ENCODE measurements at regions not wholly inside any gene's neighbourhood (a gene's known extent, or its start where the extent isn't known, plus 50 kb on each side); places are given as distances from the start of the nearest gene placed in this dataset.
"Not testable (repeated sequence)": the region's sequence is repeated elsewhere in the genome, so short reads cannot be mapped to it uniquely, and the experiment has no call there.

GRCh38 chr13:107926515-107926914 is 288.8 kb downstream of the LIG4 start:
- DNase-seq (ENCODE audit: low read depth in 2 of 2) = not testable (repeated sequence)

- DNase-seq (ENCODE audit: low read depth in 2 of 2) = not testable (repeated sequence)
Measured at GRCh38 chr13:107916902-107917301, 298.4 kb downstream of the LIG4 start.

DNA sequence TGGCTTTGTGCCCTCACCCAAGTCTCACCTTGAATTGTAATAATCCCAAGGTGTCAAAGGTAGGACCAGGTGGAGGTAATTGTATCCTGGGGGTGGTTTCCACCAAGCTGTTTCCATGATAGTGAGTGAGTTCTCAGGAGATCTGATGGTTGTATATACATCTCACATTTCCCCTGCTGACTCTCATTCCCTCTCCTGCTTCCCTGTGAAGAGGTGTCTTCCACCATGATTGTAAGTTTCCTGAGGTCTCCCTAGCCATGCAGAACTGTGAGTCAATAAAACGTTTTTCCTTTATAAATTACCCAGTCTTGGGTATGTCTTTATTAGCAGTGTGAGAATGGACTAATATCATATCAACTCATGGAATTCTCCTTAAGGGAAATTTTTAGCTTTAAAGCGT is 302.6 kb downstream of the LIG4 start:
- DNase-seq (ENCODE audit: low read depth in 2 of 2) = no peak

GRCh38 chr13:107907065-107907805 is 308.1 kb downstream of the LIG4 start:
- no peak for DNase-seq (ENCODE audit: low read depth in 2 of 2)

- DNase-seq (ENCODE audit: low read depth in 2 of 2) = no peak
Measured at GRCh38 chr13:107906131-107906530, 309.2 kb downstream of the LIG4 start.

GRCh38 chr13:107901996-107902562 is 313.3 kb downstream of the LIG4 start:
- DNase-seq (ENCODE audit: low read depth in 2 of 2) = no peak

GRCh38 chr13:107901230-107901629 is 314.1 kb downstream of the LIG4 start:
- no peak for DNase-seq (ENCODE audit: low read depth in 2 of 2)

GRCh38 chr13:107900775-107901174 is 314.6 kb downstream of the LIG4 start:
- DNase-seq (ENCODE audit: low read depth in 2 of 2) = no peak

- DNase-seq (ENCODE audit: low read depth in 2 of 2) = no peak
Measured at GRCh38 chr13:107886118-107886517, 329.2 kb downstream of the LIG4 start.

- DNase-seq (ENCODE audit: low read depth in 2 of 2) = no peak
Measured at GRCh38 chr13:107884564-107884963, 330.8 kb downstream of the LIG4 start.

DNA sequence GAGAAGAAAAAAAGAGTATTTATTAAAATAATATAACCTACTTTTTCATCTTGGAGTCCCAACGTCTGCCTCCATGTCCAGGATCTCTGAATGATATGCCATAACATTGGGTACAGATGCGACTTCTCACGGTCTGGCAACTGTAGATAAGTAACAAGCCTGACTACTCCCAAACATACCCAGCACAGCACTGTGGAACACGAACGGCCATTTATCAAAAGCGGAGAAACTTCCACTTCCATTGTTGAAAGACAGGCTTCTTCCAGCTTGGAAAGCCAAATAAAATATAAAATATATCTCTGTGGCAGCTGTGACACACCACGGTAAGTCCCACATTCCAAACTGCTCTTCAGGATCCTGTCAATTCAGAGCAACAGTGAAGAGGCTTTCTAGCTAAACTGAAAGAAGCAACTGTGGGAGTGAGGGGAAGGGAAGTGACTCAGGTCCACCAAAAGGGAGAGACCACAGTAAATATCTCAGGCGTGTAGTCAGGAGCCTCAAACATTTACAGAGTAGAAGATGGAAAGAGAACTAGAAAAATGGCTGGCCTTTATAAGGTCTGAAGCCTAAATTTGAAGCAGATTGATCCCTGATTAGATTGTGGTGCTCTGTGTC is 331.7 kb downstream of the LIG4 start:
- no peak for DNase-seq (ENCODE audit: low read depth in 2 of 2)

GRCh38 chr13:107882708-107883560 is 332.4 kb downstream of the LIG4 start:
- no peak for DNase-seq (ENCODE audit: low read depth in 2 of 2)

DNA sequence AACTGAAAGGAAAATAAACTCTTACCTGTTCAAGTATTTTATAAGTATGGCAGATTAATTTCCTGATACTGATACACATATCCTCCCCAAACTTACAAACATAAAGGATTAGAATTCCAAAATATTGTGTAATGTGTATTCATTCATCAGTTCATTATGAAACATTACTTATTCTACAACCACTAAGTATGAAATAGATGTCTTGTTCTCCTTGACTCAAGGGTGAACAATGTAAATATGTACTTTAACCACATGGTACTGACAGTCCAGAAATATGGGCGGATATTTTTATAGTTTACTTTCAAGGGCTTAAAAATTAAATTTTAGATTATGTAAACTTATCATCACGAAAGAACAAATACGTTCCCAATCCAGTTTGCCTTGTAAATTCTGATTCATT is 334.0 kb downstream of the LIG4 start:
- DNase-seq (ENCODE audit: low read depth in 2 of 2) = no peak

DNA sequence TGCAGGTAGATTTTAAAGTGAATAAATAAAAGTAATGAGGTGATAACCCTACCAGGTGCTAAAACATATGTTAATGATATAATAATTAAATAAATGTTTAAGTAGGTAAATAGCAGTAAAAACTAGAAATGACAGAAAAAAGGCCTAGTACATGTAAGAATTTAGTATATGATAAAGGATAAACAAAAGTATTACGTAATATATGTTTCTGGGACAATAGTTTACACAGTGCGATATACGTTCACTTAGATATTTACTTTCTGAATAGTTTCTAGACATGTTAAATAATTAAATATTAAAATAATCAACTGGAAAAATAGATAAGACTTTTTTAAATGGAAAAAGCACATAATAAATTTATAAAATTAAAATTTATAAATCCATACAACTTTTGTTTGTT is 340.9 kb downstream of the LIG4 start:
- no peak for DNase-seq (ENCODE audit: low read depth in 2 of 2)

- DNase-seq (ENCODE audit: low read depth in 2 of 2) = no peak
Measured at GRCh38 chr13:107873926-107874325, 341.4 kb downstream of the LIG4 start.

DNA sequence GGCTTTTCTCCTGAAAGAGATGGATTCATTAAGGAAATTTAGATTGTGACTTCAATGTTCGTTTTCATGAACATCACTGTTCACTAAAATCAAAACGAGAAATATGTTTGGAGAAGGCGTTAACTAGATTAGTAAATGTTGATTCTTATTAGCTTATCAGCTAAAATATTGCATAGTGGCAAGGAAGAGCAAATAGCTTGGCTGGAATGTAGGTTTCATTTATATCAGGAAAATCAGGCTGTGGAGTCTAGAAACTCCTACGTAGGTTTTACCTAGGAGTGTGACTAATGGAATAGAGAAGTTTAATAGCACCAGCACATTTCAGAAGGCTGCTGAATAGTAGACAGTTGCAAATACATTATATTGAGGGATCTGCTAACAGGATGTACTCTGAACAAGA is 344.9 kb downstream of the LIG4 start:
- DNase-seq (ENCODE audit: low read depth in 2 of 2) = no peak

GRCh38 chr13:107867701-107868661 is 347.4 kb downstream of the LIG4 start:
- no peak for DNase-seq (ENCODE audit: low read depth in 2 of 2)

- no peak for DNase-seq (ENCODE audit: low read depth in 2 of 2)
Measured at GRCh38 chr13:107866941-107867623, 348.3 kb downstream of the LIG4 start.

DNA sequence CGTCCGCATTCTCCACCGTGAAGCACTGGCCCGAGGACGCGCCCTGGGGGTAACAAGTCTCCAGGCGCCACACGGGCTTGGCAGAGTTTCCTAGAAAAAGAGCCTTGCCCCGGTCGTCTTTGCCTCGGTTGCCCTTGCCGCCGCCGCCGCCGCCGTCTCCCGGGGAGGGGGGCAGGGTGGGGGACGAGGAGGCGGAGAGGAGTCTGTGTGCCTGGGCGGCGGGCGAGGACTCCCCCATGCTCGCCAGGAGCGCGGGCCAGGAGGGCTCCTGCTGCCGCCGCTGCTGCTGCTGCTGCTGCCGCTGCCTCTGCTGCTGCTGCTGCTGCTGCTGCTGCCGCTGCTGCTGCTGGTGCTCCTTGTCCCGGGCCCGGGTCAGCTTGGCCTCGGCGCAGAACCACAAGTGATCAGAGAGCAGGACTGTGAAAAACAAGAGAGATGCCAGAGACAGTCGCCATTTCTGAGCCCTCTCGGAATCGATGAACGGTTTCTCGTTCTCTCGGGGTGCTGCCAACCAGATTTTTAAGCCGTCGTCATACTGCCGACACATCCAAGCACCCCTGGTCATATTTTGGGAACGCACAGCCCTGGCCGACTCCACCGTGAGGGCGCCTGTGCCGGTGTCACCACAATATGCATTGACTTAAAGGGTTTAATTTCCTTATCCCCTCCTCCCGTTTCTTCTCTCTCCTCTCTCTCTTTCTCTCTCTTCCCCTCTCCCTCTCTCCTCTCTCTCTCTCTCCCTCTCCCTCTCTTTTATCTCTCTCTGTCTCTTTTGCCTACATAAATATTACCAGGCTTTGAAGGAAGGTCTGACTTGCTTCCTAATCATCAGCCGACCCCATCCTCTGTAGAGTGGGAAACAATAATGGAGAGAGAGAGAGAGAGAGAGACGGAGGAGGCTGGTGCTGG is 349.1 kb downstream of the LIG4 start:
- no peak for DNase-seq (ENCODE audit: low read depth in 2 of 2)

DNA sequence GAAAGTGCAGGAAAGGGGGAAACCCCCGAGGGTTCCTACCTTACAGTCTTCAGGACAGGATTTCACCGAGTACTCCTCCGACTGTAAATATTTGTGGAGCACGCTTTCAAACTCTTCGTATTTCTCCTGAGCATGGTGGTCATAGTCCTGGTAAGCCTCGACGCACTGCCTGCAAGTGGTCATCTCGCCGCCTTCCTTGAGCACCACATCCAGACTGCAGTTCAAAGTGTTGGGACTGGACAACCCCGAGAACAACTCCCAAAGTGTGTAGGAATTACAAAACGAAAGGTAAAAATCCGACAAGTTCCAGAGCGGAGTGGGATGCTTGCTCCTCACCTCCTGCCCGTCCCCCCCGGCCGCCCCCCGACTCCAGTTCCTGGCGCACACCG is 349.7 kb downstream of the LIG4 start:
- DNase-seq (ENCODE audit: low read depth in 2 of 2) = no peak
